ENCODE measurements at regions not wholly inside any gene's neighbourhood (a gene's known extent, or its start where the extent isn't known, plus 50 kb on each side); places are given as distances from the start of the nearest gene placed in this dataset.

GRCh38 chr10:33534416-33534815 lies 199.9 kb upstream of the NRP1 start:
- TF ChIP-seq PAX5 (IDR thresholded peaks at IDR 0.05; ENCODE audit: insufficient read depth, low read length, severe bottlenecking), result no peak
- no peak for TF ChIP-seq POLR2A (IDR thresholded peaks at IDR 0.05; ENCODE audit: low read depth, low read length)
- TF ChIP-seq POLR2AphosphoS5 (IDR thresholded peaks at IDR 0.05; ENCODE audit: low read depth, low read length), result no peak
- no peak for TF ChIP-seq TAF1 (IDR thresholded peaks at IDR 0.05; ENCODE audit: low read depth, low read length)

All from GM12891 (cell line).